C4-2B (cell line): ENCODE measurements at regions not wholly inside any gene's neighbourhood (a gene's known extent, or its start where the extent isn't known, plus 50 kb on each side); places are given as distances from the start of the nearest gene placed in this dataset.

Source experiments
- CTCF ChIP-seq: fragments of 450-650 bp; conservative IDR thresholded peaks from 2 replicates; pipeline ENCODE4 v1.5.1; 2017; ENCODE audit warnings: mild to moderate bottlenecking
- ZFX ChIP-seq: fragments of 450-650 bp; IDR thresholded peaks from 2 replicates; pipeline ENCODE4 v1.6.1; 2017

DNA sequence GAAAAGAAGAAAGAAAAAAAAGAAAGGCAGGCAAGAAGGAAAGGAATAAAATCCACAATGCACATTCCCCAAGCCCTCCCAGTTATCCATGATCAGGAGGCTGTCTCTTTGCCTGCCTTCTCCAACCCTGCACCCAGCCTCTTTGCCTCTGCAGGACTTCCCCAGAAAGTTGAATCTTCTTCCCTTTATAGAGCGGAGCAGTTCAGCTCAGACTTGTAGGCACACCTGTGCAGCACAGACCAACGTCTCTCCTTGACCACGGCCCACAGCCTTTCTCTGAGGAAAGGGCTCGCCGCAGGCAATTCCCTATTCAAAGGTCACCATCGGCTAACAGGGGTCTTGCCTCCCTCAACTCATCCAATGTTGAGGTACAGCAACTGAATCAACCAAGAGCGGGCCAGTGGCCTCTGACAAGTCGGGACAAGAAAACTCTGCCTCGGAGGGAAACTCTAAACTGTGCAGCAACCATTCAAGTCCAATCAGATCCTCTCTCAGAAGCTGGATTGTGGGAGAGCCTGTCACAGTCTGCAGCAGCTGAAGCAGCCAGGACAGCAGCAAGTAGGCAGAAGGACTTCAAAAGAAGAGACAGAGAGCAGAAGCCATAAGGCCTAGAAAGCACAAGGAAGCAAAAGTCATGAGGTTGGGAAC lies 529.2 kb upstream of the JARID2 start:
- TF ChIP-seq CTCF (no peak), ZFX (no peak)
